Lung microvascular endothelial cell (primary cell): ENCODE measurements at regions not wholly inside any gene's neighbourhood (a gene's known extent, or its start where the extent isn't known, plus 50 kb on each side); places are given as distances from the start of the nearest gene placed in this dataset.
"Not testable (repeated sequence)": the region's sequence is repeated elsewhere in the genome, so short reads cannot be mapped to it uniquely, and the experiment has no call there.

Experiments used
- DNase-seq, 2 donors: peaks; one replicate each; pipeline versions ENCODE4 v3.0.0 to v3.0.0-alpha.2; 2010; ENCODE audit warnings: low read depth in 2 of 2

- no peak for DNase-seq
Measured at GRCh38 chr2:11877764-11878163, 131.3 kb downstream of the LPIN1 start.

GRCh38 chr2:11885253-11885652 lies 138.8 kb downstream of the LPIN1 start:
- not testable (repeated sequence) for DNase-seq

- not testable (repeated sequence) for DNase-seq
Measured at GRCh38 chr2:11886899-11887298, 140.5 kb downstream of the LPIN1 start.

- DNase-seq = no peak
Measured at GRCh38 chr2:11889101-11889850, 142.8 kb downstream of the LPIN1 start.

- no peak for DNase-seq
Measured at GRCh38 chr2:11889854-11890253, 143.4 kb downstream of the LPIN1 start.

GRCh38 chr2:11891028-11891427 lies 144.6 kb downstream of the LPIN1 start:
- DNase-seq = no peak

- DNase-seq = no peak
Measured at GRCh38 chr2:11891671-11892440, 145.4 kb downstream of the LPIN1 start.

- DNase-seq = no peak
Measured at GRCh38 chr2:11896386-11896785, 150.0 kb downstream of the LPIN1 start.

- DNase-seq = no peak
Measured at GRCh38 chr2:11898576-11898975, 152.1 kb downstream of the LPIN1 start.

- DNase-seq = peak in 1 of 2 donors; percentile 21
Measured at GRCh38 chr2:11899264-11899818, 152.9 kb downstream of the LPIN1 start.

- DNase-seq = not testable (repeated sequence)
Measured at GRCh38 chr2:11900891-11901290, 154.5 kb downstream of the LPIN1 start.

GRCh38 chr2:11901351-11902069 lies 155.1 kb downstream of the LPIN1 start:
- DNase-seq = no peak

- no peak for DNase-seq
Measured at GRCh38 chr2:11903085-11903606, 156.7 kb downstream of the LPIN1 start.

- no peak for DNase-seq
Measured at GRCh38 chr2:11904029-11904428, 157.6 kb downstream of the LPIN1 start.

- DNase-seq = no peak
Measured at GRCh38 chr2:11904941-11905340, 158.5 kb downstream of the LPIN1 start.

GRCh38 chr2:11907190-11907589 lies 160.8 kb downstream of the LPIN1 start:
- DNase-seq = peak in 1 of 2 donors; percentile 27

GRCh38 chr2:11910971-11911370 lies 164.5 kb downstream of the LPIN1 start:
- no peak for DNase-seq

- DNase-seq = no peak
Measured at GRCh38 chr2:11912980-11913379, 166.5 kb downstream of the LPIN1 start.

- no peak for DNase-seq
Measured at GRCh38 chr2:11914455-11914854, 168.0 kb downstream of the LPIN1 start.

GRCh38 chr2:11915650-11916049 lies 169.2 kb downstream of the LPIN1 start:
- DNase-seq = no peak

- no peak for DNase-seq
Measured at GRCh38 chr2:11919953-11920352, 173.5 kb downstream of the LPIN1 start.
